ENCODE measurements at regions not wholly inside any gene's neighbourhood (a gene's known extent, or its start where the extent isn't known, plus 50 kb on each side); places are given as distances from the start of the nearest gene placed in this dataset.

DNA sequence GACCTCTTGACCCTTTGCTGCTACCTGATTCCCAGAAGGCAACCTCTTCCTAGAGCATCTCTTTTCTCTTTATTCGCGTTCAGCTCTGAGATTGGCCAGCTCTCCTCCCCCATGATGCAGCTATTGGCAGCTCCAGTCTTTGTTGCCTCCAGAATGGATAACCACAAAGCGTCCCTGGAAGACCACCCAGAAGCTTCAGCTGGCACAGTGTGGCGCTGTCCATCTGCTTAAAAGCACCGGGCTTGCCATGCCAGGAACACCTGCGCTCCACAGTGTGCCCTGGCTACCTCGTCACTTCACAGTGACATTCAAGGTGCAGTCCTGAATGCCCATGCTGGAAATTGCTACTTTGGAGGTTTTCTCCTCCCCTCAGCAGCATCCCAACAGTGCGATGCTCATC lies 353.9 kb downstream of the LMO4 start:
- DNase-seq (ENCODE audit: low spot score) (no peak), ATAC-seq (peak in 1 of 2 donors; percentile 40)
- Mint-ChIP-seq H3K9me3 (no peaks in the 10 kb centered on the region), H3K4me1 (ENCODE audit: low read depth in 2 of 2) (peaks cover 3 to 5% of the 10 kb centered on the region in 2 donors), H3K27ac (no peak overlapping the region), H3K4me3 (no peak overlapping the region), H3K36me3 (no peaks in the 10 kb centered on the region), H3K27me3 (peaks cover 0 to 7% of the 10 kb centered on the region in 2 donors)

DNA sequence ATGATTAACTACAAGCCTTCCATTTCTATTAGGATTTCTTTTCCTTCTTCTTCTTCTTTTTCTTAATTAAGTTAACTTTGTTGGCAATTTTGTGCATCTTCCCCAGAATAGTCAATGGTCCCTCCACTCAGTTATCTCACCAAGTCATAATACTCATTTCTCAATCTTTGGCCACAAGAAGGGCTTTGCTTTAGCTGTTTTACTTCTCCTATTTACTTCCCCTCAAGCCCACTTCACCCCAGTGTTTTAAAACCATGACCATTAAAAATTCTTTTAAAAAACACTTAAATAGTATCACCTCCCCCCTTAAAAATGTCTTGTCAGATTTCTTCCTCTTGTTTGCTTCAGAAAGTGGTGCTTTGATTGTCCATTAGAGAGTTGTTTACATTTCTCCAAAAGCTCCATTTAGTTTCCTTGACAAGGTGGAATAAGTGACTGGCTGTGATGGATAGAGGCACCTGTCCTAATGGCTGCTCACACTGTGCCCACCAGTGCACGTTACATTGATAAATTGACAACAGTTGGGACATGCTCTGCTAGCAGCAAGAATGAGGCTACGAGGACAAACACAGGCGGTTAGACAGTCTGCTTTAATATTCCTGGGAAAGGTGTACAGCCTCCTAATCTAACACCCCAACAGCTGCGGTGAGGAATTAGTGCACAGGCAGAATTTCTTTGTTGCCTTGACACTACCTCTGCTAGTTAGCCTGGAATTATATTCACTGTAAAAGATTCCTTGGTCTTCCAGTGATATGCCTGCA lies 354.7 kb downstream of the LMO4 start:
- H3K9me3 Mint-ChIP-seq, result no peaks in the 10 kb centered on the region
- peaks cover 3 to 5% of the 10 kb centered on the region in 2 donors for H3K4me1 Mint-ChIP-seq (ENCODE audit: low read depth in 2 of 2)
- H3K27me3 Mint-ChIP-seq, result peaks cover 2 to 7% of the 10 kb centered on the region in 2 donors
- no peak for DNase-seq (ENCODE audit: low spot score)
- no peak for ATAC-seq
- H3K36me3 Mint-ChIP-seq, result no peaks in the 10 kb centered on the region
- no peak overlapping the region for H3K4me3 Mint-ChIP-seq
- no peak overlapping the region for H3K27ac Mint-ChIP-seq

DNA sequence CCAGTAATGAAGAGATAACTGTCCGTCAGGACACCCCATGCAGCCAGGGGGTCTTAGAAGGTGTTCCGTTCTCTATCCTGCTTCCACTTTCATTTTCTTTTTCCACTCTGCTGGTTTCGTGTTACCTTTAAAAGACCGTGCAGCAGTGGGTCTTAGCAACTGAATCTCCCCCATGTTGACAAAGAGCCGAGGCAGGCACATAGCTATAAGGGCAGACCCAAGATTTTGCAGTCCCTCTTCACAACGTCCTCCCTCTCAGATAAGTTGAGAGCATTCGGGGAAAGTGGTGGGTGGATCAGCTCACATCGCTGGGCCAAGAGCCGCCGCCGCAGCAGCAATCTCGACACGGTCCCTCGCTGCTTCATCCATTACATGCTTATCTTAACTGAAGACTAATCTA lies 355.5 kb downstream of the LMO4 start:
- DNase-seq (ENCODE audit: low spot score) (no peak), ATAC-seq (no peak)
- Mint-ChIP-seq H3K27ac (no peak overlapping the region), H3K9me3 (no peaks in the 10 kb centered on the region), H3K36me3 (no peaks in the 10 kb centered on the region), H3K4me3 (peak overlapping the region; percentile 54), H3K4me1 (ENCODE audit: low read depth in 2 of 2) (peaks cover 3 to 5% of the 10 kb centered on the region in 2 donors), H3K27me3 (peaks cover 3 to 7% of the 10 kb centered on the region in 2 donors)

GRCh38 chr1:87684713-87685205 lies 356.1 kb downstream of the LMO4 start:
- no peak for ATAC-seq
- Mint-ChIP-seq H3K27me3 (peaks cover 3 to 7% of the 10 kb centered on the region in 2 donors), H3K27ac (no peak overlapping the region)

GRCh38 chr1:87685311-87686135 lies 356.8 kb downstream of the LMO4 start:
- peaks cover 3 to 5% of the 10 kb centered on the region in 2 donors for H3K4me1 Mint-ChIP-seq (ENCODE audit: low read depth in 2 of 2)
- ATAC-seq (no peak), DNase-seq (ENCODE audit: low spot score) (no peak)
- no peak overlapping the region for H3K4me3 Mint-ChIP-seq
- H3K27me3 Mint-ChIP-seq, result peaks cover 3 to 8% of the 10 kb centered on the region in 2 donors
- no peaks in the 10 kb centered on the region for H3K9me3 Mint-ChIP-seq
- no peaks in the 10 kb centered on the region for H3K36me3 Mint-ChIP-seq
- no peak overlapping the region for H3K27ac Mint-ChIP-seq

More at GRCh38 chr1:87684713-87685205, 356.1 kb downstream of the LMO4 start:
- Mint-ChIP-seq H3K9me3 (no peaks in the 10 kb centered on the region), H3K4me1 (ENCODE audit: low read depth in 2 of 2) (peaks cover 3 to 5% of the 10 kb centered on the region in 2 donors), H3K36me3 (no peaks in the 10 kb centered on the region), H3K4me3 (peak overlapping the region; percentile 54)
- DNase-seq (ENCODE audit: low spot score), result no peak

- no peak overlapping the region for H3K4me3 Mint-ChIP-seq
- H3K27ac Mint-ChIP-seq, result no peak overlapping the region
- peaks cover 7 to 14% of the 10 kb centered on the region in 2 donors for H3K27me3 Mint-ChIP-seq
- ATAC-seq, result no peak
- no peak for DNase-seq (ENCODE audit: low spot score)
- H3K4me1 Mint-ChIP-seq (ENCODE audit: low read depth in 2 of 2), result peaks cover 3 to 5% of the 10 kb centered on the region in 2 donors
- no peaks in the 10 kb centered on the region for H3K9me3 Mint-ChIP-seq
- H3K36me3 Mint-ChIP-seq, result no peaks in the 10 kb centered on the region
Measured at GRCh38 chr1:87686136-87686495, 357.4 kb downstream of the LMO4 start.

GRCh38 chr1:87686671-87687070 lies 358.0 kb downstream of the LMO4 start:
- peaks cover 3 to 5% of the 10 kb centered on the region in 2 donors for H3K4me1 Mint-ChIP-seq (ENCODE audit: low read depth in 2 of 2)
- no peaks in the 10 kb centered on the region for H3K36me3 Mint-ChIP-seq
- ATAC-seq (no peak), DNase-seq (ENCODE audit: low spot score) (no peak)
- no peak overlapping the region for H3K4me3 Mint-ChIP-seq
- peaks cover 7 to 15% of the 10 kb centered on the region in 2 donors for H3K27me3 Mint-ChIP-seq
- no peaks in the 10 kb centered on the region for H3K9me3 Mint-ChIP-seq
- H3K27ac Mint-ChIP-seq, result no peak overlapping the region

- ATAC-seq, result no peak
- H3K4me3 Mint-ChIP-seq, result no peak overlapping the region
- no peaks in the 10 kb centered on the region for H3K9me3 Mint-ChIP-seq
- H3K4me1 Mint-ChIP-seq (ENCODE audit: low read depth in 2 of 2), result peaks cover 3 to 5% of the 10 kb centered on the region in 2 donors
- DNase-seq (ENCODE audit: low spot score), result no peak
- peaks cover 7 to 15% of the 10 kb centered on the region in 2 donors for H3K27me3 Mint-ChIP-seq
- H3K36me3 Mint-ChIP-seq, result no peaks in the 10 kb centered on the region
- no peak overlapping the region for H3K27ac Mint-ChIP-seq
Measured at GRCh38 chr1:87688136-87688535, 359.5 kb downstream of the LMO4 start.

DNA sequence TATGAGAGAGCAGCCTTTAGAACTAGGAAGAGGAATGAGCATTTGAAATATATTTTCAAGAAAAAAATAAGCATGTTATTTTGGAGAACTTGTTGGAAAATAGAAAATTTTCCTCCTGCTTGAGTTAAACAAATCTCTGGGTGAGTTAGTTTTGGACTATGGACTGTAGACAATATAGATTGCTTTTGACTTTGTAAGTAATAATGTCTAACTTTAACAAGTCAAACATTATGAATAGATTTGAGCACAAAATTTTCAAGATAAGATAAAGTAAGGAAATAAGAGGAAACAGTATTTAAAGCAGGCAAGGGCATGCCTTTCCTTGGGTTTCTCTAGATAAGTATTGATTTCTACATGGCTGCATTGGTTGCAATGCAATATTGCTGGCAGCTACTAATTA lies 360.8 kb downstream of the LMO4 start:
- Mint-ChIP-seq H3K36me3 (no peaks in the 10 kb centered on the region), H3K9me3 (no peaks in the 10 kb centered on the region), H3K27me3 (peaks cover 7 to 15% of the 10 kb centered on the region in 2 donors), H3K4me3 (no peak overlapping the region), H3K4me1 (ENCODE audit: low read depth in 2 of 2) (peaks cover 2 to 5% of the 10 kb centered on the region in 2 donors), H3K27ac (no peak overlapping the region)
- no peak for ATAC-seq
- DNase-seq (ENCODE audit: low spot score), result no peak

DNA sequence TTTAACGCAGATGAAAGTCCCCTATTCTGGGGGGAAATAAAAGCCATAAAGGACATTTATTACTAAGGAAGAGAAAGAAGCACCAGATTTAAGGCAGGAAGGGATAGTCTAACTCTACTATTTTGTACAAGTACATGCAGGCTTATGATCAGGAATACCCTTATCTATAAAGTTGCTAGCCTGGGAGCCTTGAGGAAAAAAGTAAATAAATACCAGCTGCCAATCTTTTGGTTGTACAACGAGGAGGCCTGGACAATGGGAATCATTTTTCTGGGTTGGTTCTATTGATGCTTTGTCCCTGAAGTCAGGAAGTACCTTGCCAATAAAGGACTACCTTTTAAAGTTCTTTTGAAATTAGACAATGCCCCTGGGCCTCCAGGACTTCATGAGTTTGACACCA lies 367.8 kb downstream of the LMO4 start:
- no peak overlapping the region for H3K27ac Mint-ChIP-seq
- H3K9me3 Mint-ChIP-seq, result peaks cover 11% of the 10 kb centered on the region
- H3K4me3 Mint-ChIP-seq, result no peak overlapping the region
- H3K27me3 Mint-ChIP-seq, result peaks cover 10 to 13% of the 10 kb centered on the region in 2 donors
- ATAC-seq (no peak), DNase-seq (ENCODE audit: low spot score) (no peak)
- peaks cover 6% of the 10 kb centered on the region for H3K36me3 Mint-ChIP-seq
- H3K4me1 Mint-ChIP-seq (ENCODE audit: low read depth in 2 of 2), result peaks cover 0 to 6% of the 10 kb centered on the region in 2 donors

DNA sequence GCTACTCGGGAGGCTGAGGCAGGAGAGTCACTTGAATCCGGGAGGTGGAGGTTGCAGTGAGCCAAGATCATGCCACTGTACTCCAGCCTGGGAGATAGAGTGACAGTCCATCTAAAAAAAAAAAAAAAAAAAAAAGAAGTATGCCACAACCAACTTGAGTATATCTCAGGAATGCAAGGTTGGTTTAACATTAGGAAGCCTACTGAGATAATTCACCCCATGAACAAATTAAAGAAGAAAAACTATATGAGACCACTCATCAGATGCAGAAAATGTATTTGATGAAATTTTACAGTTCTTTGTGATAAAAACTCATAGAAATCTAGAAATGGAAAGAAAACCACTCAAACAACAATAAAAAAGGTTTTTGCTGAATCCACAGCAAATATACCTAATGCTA lies 373.8 kb downstream of the LMO4 start:
- peaks cover 11% of the 10 kb centered on the region for H3K36me3 Mint-ChIP-seq
- DNase-seq (ENCODE audit: low spot score) (no peak), ATAC-seq (no peak)
- peaks cover 3 to 5% of the 10 kb centered on the region in 2 donors for H3K27me3 Mint-ChIP-seq
- no peak overlapping the region for H3K27ac Mint-ChIP-seq
- no peak overlapping the region for H3K4me3 Mint-ChIP-seq
- H3K9me3 Mint-ChIP-seq, result peaks cover 15% of the 10 kb centered on the region
- no peaks in the 10 kb centered on the region for H3K4me1 Mint-ChIP-seq (ENCODE audit: low read depth in 2 of 2)

- peaks cover 9% of the 10 kb centered on the region for H3K9me3 Mint-ChIP-seq
- peaks cover 11% of the 10 kb centered on the region for H3K36me3 Mint-ChIP-seq
- no peaks in the 10 kb centered on the region for H3K4me1 Mint-ChIP-seq (ENCODE audit: low read depth in 2 of 2)
- no peak for ATAC-seq
- H3K4me3 Mint-ChIP-seq, result no peak overlapping the region
- peaks cover 0 to 3% of the 10 kb centered on the region in 2 donors for H3K27me3 Mint-ChIP-seq
- H3K27ac Mint-ChIP-seq, result no peak overlapping the region
- no peak for DNase-seq (ENCODE audit: low spot score)
Measured at GRCh38 chr1:87705233-87705632, 376.6 kb downstream of the LMO4 start.

- no peaks in the 10 kb centered on the region for H3K27me3 Mint-ChIP-seq
- H3K36me3 Mint-ChIP-seq, result peaks cover 6% of the 10 kb centered on the region
- DNase-seq (ENCODE audit: low spot score) (no peak), ATAC-seq (no peak)
- H3K27ac Mint-ChIP-seq, result no peak overlapping the region
- no peaks in the 10 kb centered on the region for H3K4me1 Mint-ChIP-seq (ENCODE audit: low read depth in 2 of 2)
- peaks cover 4% of the 10 kb centered on the region for H3K9me3 Mint-ChIP-seq
- H3K4me3 Mint-ChIP-seq, result no peak overlapping the region
Measured at GRCh38 chr1:87706203-87706602, 377.5 kb downstream of the LMO4 start.

- Mint-ChIP-seq H3K27ac (no peak overlapping the region), H3K4me1 (ENCODE audit: low read depth in 2 of 2) (no peaks in the 10 kb centered on the region), H3K9me3 (peaks cover 4% of the 10 kb centered on the region), H3K4me3 (no peak overlapping the region), H3K27me3 (peaks cover 0 to 5% of the 10 kb centered on the region in 2 donors), H3K36me3 (peaks cover 3% of the 10 kb centered on the region)
- no peak for ATAC-seq
- DNase-seq (ENCODE audit: low spot score), result no peak
Measured at GRCh38 chr1:87706779-87707228, 378.1 kb downstream of the LMO4 start.

Data from natural killer cell treated with Interleukin-12 subunit alpha and Interleukin-12 subunit beta and Interleukin-15 and Interleukin-18, amount 100 ng/mL, for 72 hours (primary cell).